HG02610 (cell line): ENCODE measurements at regions not wholly inside any gene's neighbourhood (a gene's known extent, or its start where the extent isn't known, plus 50 kb on each side); places are given as distances from the start of the nearest gene placed in this dataset.

ENCODE experiments used
- ATAC-seq: cut with Tn5 transposase; IDR thresholded peaks from one replicate; pipeline ENCODE4 v1.9.1; 2021; ENCODE audit warnings: mild to moderate bottlenecking, moderate library complexity; ENCODE audit not compliant: unreplicated experiment

DNA sequence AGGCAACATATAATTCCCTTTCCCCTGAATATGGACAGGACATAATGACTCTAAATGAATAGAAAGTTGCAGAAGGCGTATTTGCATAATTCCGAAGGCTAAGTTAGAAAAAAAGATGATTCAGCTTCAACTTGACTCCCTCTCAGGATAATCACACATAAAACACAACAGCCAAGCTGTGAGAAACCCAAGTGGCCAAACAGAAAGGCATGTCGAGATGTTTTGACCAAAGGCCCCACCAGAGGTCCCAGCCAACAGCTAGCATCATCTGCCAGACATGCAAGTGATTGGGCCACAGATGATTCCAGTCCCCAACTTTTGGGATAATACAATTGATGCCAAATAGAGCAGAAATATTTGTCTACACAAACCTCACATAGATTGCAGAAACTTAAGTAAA, 444.9 kb downstream of the LTN1 start:
- ATAC-seq = no peak

DNA sequence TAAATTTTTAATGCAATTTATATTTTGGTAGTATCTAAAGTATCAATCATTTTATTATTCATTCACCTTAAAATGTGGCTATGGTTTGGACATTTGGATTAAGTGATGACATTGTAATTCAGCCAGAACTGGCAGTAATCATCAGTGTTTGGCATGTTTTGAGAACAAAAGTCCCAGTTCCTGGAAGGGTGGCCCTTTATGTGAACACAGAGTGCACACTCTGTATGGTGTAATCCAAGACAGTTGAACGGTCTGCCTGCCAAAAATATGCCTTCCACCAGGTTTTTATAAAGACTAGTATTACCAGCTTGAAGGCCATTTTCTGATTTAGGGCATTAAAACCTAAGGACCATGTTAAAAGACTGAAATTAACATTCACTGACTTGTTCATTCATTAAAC, 448.7 kb downstream of the LTN1 start:
- no peak for ATAC-seq

DNA sequence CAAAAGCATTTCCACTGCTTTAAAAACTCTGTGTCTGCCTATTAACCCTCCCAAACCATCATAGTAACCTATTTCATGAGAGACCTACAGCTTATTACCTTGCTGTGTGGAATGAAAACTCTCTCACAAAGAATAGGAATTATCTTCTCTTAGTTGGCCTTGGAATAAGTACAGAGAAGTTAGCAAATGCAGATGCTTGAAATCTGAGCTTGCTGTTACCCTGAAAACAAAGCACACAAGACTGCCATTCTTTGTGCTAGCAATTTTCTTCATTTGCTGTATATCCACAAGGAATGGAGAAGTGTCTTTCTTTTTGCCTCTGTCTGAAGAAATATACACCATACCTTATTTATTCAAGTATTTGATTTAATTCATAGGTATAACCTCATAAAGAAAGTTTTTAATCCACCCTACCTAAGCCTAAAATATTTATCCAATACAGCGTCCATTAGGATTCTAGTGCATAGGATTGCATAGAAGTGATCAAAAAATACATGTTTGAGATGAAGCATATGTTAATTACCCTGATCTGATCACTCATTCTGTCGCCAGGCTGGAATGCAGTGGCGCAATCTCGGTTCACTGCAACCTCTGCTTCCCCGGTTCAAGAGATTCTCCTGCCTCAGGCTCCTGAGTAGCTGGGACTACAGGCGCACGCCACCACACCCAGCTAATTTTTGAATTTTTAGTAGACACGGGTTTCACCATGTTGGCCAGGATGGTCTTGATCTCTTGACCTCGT, 451.1 kb downstream of the LTN1 start:
- ATAC-seq = no peak

DNA sequence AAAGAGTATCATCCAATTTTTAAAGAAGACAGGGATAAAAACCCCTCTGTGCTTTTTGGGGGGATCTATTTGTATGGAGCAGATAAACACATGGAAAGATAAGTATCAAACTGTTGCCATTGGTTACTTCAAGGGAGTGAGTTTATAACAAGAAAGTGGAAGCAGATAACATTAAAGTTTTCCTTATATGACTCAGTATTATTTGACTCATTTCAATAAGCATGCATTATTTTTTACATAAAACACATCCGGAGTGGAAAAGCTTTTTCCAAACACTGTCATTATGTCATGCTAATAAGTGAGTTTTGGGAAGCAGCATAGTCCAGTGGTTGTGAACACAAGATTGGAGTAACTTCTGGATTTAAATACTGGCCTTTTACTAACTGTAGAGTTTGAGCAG, 452.2 kb downstream of the LTN1 start:
- ATAC-seq = no peak

DNA sequence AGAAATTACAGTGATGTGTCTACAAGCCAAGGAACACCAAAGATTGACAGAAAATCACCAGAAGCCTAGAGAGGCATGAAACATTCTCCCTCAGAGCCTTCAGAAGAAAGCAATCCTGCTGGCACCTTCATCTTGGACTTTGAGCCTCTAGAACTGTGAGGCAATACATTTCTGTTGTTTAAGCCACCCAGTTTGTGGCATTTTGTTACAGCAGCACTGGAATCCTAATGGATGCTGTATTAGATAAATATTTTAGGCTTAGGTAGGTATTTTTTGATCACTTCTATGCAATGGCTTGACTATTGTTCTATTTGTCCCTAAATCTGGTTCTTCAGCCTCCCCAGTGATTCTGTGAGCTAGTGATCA, 453.1 kb downstream of the LTN1 start:
- no peak for ATAC-seq

DNA sequence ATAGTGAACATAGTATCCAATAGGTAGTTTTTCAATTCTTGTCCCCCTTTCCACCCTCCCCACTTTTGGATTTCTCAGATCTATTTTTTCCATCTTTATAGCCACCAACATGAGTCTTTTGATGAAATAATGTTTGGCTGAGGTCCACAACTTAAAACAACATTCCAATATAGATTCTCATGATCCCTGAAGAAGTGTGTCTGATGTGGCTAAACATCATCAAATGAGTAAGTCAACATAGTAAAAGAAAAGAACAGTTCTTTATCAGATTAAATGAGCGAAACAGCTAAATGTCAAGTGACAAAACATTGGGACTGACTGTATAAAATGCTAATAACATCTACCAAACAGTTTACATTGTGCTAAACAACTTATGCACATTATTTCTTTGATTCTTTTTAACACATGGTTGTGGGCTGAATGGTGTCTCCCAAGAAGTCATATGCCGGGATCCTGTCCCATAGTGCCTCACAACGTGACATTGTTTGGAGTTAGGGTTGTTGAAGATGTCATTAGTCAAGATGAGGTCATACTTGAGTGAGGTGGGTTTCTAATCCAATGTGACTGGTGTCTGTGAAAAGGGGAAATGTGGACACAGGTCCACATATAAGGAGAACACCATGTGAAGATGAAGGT, 453.6 kb downstream of the LTN1 start:
- ATAC-seq = no peak

DNA sequence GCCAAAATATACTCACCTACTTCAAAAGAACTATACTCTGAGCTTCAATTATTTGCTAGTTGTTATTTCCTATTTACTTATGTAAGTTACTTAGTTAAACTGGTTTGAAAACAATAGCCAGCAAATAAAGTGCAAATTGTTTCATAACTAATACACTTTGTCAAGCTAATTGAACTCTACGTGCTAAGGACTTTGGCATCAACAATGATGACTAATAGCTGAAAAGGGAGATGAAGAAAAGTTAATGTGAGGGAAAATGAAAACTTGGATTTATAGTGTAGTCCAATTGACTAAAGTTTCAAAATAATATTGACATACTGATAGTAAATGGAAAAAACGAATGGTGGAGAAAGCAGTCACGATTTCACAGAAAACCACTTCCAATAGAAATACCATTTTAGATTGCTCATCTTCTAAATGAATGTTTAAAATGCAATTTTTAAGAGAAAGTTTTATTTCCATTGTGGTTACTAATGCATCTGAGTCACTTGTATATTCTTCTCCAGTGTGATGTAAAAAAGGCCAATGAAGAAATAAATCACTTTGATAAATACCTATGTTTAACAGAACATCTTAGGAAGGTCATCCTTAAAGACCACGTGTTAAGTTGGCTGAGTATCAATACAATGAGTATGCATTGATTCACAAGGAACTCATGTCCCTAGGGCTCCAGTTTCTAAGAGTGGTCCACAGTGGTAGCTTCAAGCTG, 455.2 kb downstream of the LTN1 start:
- no peak for ATAC-seq

DNA sequence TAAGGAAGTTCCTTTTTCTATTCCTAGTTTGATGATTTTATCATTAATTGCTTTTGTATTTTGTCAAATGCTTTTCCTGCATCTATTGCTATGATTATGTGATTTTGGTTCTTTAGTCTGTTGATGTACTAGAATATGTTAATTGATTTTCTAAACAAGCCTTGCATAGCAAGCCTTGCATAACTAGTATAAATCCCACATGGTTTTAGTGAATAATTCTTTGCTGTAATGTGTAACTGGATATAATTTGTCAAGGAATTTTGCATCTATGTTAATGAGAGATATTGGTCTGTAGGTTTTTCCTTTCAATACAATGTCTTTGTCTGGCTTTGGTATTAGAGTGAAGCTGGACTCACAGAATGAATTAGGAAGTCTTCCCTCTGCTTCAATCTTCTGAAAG, 460.2 kb downstream of the LTN1 start:
- no peak for ATAC-seq

DNA sequence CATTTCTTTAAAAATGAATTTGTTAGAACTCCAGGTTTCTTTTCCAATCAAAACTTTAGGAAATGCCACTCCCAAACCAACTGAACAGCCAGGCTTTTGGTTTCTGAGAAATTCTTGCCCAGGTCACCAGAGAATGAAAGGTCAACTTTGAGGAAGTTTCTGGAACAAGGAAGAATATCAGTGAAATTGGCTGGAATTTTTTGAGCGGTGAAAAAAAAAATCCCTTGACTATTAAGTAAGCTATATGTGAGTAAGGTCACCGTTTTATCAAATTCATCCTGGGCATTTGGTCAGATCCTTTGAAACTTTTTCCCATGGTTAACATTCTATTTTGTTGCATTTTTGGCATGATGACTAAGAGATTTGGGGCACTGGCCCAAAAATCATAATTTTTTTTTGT, 469.3 kb downstream of the LTN1 start:
- ATAC-seq = no peak

DNA sequence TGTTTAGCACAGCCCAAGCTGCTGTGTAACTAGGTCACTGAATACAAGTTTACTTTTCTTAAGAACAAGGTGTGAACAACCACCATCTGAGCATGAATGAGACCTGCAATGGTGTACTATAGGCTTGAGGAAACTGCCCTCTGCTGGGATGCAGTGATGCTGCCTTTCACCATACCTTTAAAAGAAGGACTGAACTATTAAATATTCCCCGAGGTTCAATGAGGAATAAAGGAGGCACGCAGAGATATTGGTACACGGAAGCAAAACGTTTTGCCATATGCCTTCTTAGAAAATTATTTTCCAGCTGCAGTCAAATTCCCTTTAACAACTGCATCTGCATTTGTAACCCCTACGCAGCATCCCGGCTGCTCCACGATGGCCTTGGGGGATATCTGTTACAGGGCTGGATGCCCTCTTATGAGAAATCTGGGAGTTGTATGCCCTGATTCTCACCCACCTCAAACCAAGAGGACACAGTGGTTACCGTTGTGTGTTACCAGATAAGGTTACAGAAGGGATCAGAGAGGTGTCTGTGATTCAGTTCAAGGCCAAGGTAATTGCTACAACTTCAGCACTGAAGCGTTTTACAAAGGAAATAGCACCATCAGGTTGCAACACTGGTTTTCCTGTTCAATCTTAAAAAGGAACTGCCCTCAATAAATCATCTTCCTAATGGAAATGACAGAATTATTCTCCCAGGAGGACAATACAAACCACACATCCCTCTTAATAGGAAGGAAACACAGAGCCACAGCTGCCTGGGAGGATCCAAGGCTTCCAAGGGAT, 470.5 kb downstream of the LTN1 start:
- ATAC-seq = no peak

DNA sequence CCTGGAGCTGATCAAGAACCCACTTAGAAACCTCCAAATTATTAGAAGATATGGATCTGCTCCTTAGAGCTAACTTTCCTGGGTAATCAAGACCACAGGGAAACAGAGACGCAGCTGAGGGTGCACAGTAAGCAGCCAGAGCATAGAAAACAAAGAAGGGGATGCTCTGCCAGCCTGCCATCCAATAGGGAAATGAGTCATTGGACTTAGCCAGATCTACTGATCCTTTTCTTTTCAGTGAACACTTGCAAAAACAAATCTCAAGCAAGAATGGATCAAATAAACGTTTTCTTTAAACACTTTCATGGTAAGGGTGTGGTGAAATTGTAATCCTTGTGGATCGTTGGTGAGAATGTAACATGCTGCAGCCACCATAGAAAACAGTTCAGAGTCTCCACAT, 474.0 kb downstream of the LTN1 start:
- no peak for ATAC-seq

DNA sequence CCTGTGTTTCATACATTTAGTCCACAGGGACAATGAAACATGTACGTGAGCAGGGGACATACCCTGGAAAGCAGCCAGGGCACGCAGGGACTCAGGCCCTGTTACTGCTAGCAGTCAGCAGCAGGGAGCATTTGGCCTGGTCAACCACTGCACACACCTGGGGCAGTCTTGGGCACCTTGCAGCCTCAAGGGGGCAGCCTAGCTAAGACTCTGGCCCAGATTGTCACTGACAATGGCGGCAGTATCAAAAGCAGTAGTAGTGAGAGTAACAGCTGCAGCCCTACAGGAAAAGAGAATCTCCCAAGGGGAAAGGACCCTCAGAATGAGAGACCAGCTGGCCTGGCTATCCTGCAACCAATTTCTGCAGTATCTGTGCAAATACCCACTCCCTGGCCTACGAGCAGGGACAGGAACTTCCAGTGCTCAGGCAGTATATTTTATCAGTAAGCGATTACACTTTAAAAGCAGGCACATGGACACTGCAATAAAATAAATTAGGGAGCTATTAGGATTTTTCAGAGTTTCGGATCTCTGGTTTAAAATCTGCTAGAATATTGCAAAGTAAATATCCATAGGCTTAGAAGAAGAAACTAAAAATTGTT, 475.6 kb downstream of the LTN1 start:
- ATAC-seq = peak; percentile 99

DNA sequence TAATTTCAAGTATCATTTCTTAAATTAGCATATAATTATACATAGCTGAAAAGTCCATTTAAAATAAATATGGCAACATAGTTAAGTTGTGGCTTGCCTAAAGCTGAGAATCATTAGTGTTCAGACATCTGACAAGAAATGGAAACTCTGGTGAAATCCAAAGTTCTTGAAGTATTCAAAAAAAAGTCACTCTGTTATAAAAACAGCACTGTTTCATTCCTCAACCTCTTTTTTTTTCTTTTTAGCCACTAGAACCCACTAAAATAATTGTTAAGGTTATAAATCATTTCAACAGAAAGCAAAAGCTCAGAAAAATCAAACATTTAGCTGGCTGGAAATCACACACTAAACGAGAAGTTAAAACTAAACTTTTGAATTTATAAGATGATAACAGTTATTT, 476.7 kb downstream of the LTN1 start:
- no peak for ATAC-seq

DNA sequence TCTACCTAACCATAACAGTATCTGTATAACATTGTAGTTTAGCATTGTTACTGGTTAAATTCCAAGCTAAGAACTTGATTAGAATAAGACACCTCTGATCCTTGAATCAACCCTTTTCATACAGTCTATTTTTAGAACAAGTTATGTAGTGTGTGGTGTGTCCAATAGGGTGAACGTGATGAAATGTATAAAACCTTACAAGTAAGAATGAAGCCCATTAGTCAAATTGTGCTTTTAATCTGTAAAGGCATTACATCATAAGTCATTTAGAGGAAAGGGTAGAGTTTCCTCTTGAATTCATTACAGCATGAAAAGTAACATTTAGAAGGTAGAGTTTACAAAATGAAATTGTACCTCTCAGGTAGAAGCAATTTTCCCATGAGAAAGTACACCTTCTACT, 479.2 kb downstream of the LTN1 start:
- no peak for ATAC-seq

DNA sequence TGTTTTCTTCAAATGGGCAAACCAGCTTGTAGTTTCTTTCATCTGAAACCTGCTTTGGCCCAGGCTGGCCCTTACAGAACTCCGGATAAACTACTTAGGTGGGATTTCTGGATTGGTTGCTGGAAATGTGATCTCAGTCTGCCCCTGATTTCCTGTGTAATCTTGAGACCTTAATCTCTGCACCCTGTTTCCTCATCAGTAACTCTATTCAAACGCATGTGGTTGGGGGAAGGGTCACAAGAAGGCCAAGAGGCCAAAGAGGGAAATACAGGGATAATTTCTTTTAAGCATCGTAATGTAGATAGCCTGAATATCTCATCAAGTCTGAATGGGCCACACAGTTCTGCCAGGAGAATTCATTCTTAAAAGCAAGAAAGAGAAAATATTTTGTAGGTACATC, 483.6 kb downstream of the LTN1 start:
- no peak for ATAC-seq

DNA sequence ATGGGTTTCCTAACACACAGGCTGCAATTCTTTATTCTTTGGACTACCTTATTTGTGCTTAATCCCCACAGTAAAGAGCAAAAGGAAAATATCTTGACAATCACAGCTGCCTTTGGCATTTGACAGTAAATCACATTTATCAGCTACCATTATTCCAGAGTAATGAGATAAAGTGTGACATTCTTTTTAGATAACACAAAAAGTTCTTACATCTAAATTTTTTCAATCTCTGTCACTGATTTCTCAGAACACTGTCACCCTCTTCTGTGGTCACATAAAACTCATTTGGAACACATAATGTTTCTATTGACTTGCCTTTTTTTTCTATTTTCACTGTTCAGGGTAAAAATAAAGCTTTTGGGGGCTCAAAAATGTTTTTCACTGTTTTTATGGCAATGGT, 484.6 kb downstream of the LTN1 start:
- ATAC-seq = no peak

DNA sequence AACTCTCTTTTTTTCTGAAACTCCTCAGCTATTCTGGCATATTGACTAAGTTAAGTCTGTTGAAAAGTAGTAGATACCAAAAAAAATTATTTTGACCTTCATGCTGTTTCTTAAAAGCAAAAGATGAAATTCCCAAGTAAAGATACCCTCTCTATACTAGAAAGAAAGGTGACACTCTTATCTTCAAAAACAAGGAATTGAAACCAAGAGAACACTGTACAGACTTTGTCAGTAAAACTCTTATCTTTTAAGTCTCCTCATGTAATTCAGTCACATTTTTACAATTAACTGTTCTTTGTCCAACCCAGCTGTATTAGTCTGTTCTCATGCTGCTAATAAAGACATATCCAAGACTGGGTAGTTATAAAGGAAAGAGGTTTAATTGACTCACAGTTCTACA, 496.2 kb downstream of the LTN1 start:
- no peak for ATAC-seq

DNA sequence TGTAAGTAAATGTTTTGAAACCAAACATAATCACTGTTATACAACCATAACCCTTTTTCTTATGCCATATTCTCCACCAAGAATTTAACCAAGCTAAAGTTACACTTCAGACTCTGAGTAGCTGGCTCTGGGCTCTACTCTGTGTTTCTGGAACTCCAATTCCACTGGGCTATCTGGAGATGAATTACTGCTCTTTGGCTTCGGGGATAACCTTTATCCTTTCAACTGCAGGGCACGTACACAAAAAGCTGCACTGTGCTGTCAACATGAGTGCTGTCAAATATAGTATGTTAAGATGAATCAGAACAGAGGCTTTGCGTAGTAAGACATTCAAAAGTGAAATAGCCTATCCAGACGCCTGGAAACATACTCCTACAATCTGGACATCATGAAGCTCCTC, 500.6 kb downstream of the LTN1 start:
- no peak for ATAC-seq

DNA sequence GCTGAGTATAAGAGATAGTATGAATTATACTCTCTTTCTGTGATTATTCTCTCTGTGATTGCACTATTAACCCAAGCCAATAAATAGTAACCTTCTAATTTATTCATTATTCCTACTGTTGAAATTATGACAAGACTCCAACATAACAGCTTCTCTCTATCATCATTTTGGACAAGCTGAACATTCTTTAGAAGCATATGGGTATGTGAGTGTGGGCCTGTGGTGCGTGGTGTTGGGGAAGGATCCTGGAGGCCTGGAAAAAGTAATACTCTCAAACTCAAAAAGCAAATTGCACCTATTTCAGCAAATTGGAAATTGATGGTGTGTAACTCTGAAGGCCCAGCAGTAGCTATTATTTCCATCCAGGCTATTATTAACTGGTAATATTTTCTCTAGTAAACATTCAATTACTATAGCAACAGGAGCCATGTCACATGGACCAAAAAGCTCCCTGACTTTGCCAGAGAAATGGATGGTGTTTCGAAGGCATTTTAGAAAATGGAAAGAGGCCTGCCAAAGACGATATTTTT, 502.8 kb downstream of the LTN1 start:
- no peak for ATAC-seq

DNA sequence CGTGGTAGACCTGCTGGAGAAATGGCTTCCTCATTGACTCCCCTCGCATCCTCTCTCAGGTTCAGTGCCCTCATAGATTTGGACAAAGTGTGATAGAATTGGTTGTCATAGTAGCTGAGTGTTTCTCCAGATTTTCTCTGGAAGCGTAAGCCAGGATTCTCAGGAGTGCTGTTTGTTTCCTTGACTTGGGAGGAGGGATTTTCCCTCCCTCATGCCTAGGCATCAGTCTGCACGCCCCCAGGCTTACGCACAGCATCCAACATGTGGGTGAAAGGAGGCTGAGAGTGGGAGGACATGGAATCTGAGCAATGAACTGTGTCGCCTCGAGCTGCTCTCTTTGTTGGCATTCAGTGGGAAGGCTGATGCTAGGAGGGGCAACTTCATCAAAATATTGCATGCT, 503.5 kb downstream of the LTN1 start:
- ATAC-seq = no peak
